T-helper 1 cell treated with Interleukin-12 subunit alpha and Interleukin-12 subunit beta and Interleukin-4 antibody, amounts not matched to agents 30 ng/mL and 1 ng/mL, for 36 hours (primary cell): ENCODE measurements at regions not wholly inside any gene's neighbourhood (a gene's known extent, or its start where the extent isn't known, plus 50 kb on each side); places are given as distances from the start of the nearest gene placed in this dataset.
"Not testable (repeated sequence)": the region's sequence is repeated elsewhere in the genome, so short reads cannot be mapped to it uniquely, and the experiment has no call there.

Source experiments
- intact Hi-C: fragments of 100-400 bp; cut with micrococcal nuclease; formaldehyde crosslinking; loops from one replicate; pipeline ENCODE4 v1.15.1; 2024

DNA sequence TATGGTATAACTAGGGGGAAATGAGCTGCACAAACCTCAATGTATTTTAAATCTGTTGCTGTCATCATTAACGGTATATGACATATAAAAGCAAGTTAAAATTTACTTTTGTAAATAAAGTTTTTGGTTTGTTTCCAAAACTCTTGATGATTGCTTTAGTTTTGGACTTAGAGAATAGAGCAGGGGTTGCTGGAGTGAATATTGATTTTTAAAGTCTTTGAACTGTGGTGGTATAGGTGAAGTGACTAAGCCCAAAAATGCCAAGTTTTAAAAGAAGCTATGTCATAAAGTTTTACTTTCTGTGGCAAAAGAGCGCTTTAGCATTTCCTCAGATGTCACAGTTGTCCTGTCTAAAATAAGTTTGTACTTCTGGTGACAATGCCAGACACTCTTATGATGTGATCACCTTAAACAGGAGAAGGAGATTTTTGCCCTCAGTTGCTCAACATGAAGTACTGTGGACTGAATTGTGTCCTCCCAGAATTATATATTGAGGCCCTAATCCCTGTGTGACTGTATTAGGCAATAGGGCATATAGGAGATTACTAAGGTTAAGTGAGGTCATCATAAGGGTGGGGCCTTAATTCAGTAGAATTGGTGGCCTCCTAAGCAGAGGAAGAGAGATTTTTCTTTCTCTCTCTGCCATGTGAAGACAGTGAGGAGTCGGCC lies 175.2 kb upstream of the PLGLB1 start:
- intact Hi-C loops, result not testable (repeated sequence)

DNA sequence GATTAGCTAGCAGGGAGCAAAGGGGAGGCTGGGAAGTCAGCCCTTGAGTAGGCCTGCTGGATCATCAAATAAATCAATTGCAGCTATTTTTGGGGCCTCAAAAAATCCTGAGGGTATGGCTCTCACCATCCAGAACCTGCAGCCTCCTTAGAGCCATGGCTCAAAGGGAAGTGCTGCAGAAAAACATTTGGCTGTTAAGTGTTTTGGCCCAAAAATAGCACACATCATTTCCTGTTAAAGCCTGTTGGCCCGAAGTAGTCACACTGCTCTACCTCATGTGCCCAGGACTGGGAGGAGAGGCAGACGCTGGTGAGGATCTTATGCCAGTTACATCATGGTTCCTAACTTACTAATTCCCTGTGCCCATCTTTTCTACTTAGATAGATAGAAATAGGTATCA lies 176.8 kb upstream of the PLGLB1 start:
- intact Hi-C loops, result not testable (repeated sequence)

DNA sequence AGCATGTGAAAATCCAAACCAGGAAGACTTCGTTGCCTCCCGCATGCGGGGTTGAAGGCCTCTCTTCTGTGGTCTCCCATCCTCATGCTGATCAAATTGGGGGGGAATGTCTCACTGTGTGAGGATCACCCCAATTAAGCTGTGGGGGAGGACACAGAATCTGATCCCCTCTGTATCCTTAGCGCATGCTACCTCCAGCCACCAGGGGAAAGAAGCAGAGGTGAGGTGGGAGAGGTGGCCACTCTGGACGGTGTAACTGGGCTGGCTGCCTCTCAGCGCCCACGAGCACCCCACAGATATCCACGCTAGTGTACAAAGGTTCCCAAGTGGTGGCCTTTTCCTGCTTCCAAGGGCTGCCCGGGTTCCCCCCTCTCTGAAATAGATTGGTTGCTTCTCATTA lies 177.6 kb upstream of the PLGLB1 start:
- intact Hi-C loops, result not testable (repeated sequence)

DNA sequence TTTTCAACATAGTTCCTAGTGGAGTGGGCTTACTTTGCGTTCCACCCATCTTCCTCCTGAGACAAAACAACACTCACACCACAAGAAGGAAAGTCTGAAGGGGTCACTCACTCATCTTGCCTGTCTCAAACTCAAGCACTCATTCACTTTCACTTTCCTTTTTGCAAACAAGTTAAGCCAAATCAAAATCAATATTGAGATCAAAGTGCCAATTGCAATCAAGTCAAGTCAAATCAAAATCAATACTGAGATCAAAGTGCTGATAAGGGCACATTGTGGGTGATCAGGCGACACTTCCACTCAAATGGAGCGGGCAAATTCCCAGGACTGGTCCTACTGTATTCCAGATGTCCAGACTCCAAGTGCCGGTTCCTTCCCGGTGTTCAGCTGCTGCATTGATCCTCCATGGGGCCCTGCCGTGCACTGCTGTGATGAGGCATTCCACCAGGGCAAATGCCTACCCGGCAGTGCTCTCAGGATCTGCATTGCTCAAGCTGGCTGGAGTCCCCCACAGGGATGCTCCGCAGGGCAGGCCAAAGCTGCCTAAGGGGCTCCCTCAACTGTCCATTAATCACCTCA lies 183.0 kb upstream of the PLGLB1 start:
- intact Hi-C loops, result not testable (repeated sequence)

DNA sequence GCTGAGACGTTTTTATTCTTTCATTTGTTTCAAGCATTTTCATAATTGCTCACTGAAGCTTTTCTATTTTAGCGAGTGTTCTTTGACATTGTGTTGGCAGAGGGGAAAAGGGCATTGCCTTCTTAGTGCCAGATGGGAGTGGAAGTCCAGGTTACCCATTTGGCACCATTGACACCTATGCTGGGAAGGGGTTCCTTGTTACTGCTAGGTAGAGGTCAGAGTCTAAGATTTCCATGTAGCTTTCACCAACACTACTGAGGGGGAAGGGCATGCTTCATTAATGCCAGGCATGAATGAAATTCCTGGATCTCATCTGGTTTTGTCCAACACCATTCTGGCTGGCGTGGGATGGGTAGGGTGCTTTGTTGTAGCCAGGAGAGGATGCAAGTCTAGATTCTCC lies 191.3 kb upstream of the PLGLB1 start:
- intact Hi-C loops, result loop anchor here (10.0 kb wide), 1 partner anchor 408 kb away; no protein-coding TSS in a partner anchor

DNA sequence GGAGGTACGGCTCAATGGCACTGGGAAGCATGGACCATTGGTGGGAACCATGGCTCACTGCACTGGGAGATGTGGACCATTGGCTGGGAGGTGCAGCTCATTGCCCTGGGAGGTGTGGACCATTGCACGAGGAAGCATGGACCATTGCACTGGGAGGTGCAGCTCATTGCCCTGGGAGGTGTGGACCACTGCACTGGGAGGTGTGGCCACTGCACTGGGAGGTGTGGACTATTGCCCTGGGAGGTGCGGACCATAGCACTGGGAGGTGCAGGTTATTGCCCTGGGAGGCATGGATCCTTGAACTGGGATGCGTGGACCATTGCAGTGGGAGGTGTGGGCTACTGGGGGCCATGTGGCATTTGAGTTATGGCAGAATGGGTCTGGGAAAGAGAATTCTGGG lies 195.4 kb upstream of the PLGLB1 start:
- intact Hi-C loops, result loop anchor here (10.0 kb wide), 1 partner anchor 412 kb away; no protein-coding TSS in a partner anchor

DNA sequence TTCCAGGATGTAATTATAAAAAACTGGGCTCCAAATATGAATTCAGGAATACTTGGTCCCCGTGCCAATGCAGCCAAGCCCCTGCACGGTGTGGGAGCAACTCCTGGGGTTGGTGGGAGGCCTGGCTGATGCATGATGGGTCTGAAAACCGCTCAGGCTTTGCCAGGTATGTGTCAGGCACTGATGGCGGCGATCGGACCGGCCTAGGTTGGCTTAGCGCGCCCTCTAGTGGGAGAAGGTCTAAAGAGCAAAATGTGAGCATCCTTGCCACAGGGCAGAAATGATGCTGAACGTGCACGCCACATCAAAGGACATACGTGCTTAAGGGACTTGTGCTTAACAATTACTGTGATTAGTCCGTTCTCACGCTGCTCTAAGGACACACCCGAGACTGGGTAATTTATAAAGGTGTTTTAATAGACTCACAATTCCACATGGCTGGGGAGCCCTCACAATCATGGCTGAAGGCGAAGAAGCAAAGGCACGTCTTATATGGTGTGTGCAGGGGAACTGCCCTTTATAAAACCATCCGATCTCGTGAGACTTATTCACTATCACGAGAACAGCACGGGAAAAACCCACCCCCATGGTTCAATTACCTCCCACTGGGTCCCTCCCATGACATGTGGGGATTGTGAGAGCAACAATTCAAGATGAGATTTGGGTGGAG lies 196.2 kb upstream of the PLGLB1 start:
- intact Hi-C loops, result loop anchor here (10.0 kb wide), 1 partner anchor 413 kb away; no protein-coding TSS in a partner anchor

DNA sequence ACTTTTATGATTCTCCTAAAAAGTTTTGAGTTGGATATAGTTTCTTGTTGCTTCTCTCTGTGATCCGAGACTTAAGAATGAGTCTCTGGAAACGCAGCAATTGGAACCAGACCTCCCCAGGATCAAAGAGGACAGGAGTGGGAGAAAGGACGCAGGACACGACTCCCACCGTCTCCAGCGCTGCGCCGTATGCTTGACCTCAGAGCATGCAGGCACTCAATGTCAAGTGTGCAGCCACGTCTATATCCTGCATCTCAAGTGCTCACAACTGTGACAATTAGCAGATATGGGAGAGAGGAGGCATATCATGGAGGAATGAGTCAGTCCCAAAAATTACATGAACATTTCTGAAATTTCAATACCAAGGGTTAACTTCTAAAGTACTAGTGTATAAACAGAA lies 199.0 kb upstream of the PLGLB1 start:
- intact Hi-C loops, result not testable (repeated sequence)

DNA sequence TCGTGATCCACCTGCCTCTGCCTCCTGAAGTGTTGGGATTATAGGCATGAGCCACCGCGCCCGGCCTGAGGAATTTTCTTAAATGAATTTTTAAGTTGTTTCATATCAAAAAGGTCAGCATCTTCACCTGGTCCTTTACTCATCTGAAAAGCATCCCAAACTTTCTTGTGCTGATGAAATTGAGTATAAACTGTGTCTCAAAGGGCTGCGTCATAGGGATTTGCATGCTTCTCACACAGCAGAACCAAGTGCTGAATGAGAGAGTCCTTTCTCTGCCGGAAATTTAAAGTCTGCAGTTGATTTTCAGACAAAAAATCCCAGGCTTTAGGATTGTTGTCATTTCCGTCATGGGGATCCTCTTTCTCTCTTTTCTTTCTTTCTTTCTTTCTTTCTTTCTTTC lies 200.5 kb upstream of the PLGLB1 start:
- intact Hi-C loops, result not testable (repeated sequence)

DNA sequence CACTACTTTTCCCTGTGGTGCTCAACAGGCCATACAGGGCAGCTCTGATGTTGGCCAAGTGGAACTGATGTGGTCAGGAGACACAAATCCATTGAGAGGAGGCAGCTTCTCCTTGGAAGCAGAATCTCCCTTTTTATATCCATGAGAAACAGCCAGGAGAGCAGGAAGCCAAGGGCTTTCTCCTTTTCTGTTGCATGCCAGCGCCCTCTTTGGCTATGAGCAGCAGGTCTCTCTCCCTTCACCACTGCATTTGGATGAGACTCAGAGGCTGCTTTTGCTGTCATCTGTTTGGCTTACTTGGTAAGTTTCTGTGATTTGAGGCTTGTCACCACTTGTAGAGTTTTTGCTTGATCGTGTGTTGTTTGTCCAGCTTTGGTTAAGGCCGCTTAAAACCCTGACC lies 202.2 kb upstream of the PLGLB1 start:
- intact Hi-C loops, result not testable (repeated sequence)

DNA sequence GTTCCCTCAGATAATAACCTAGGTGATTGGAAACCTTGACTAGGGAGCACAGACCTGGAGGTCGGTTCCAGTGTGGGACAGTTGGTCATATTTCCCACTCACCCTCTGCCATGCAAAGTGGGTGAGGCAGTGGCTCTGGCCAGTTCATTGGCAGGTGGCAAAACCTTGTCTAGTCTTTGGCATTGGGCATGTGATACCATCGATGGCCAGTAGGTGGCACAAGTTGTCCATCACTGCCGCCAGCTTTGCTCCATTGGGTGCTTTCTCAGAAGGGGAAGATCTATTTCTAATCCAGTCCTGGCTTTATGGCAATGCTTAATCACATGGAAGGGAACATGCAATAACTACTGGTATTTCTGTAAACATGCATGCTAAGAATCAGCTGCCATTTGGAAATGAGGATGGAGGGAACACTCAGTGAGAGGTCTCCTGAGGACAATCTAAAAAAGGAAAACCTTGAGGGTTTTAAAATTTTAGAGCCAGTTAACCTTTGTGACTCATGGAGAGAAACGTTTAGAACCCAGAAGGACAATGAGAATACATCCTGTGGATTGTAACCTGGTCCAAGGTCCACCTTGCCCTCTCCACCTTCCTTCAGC lies 207.5 kb upstream of the PLGLB1 start:
- intact Hi-C loops, result not testable (repeated sequence)

DNA sequence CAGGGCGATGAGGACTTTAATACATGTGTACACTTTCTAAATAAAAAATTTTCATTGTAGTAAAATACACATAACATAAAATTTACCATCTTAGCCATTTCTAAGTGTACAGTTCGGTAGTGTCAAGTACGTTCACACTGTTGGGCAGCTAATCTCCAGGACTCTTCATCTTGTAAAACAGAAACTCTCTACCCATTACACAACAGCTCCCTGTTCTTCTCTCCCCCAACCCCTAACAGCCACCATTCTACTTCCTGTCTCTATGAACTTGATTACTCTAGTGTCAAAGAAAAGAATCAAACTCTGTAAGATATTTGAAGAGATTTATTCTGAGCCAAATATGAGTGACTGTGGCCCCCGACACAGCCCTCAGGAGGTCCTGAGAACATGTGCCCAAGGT lies 208.3 kb upstream of the PLGLB1 start:
- intact Hi-C loops, result not testable (repeated sequence)

DNA sequence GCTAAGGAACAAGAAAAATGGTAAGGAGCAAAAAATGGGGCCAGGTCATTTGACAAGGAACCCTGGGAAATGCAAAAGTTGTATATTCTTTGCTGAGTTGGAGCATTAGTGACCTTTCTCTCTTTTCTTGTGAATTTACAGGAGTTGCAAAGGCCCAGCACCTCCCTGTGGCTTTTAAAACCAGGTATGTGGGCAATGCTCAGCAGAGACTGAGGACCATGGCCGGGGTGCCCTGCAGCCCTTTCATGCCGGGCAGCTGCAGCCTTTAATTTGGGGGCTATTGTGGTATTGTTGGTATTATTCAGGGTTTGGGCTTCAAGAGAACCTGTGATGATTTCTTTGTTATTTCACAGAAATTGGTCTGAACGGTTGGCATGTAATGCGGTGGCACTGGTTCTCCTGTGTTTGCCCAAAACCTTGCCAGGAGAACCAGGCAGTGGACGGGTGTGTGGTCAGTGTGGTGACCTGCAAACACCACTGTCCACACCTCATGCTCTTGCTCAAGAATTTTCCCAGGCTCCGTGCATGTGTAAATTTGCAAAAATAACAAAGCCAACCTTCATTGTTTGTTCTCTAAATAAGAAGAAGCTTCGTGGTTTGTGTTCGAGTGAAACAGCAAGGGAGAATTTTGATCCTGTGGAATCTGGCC lies 213.8 kb upstream of the PLGLB1 start:
- intact Hi-C loops, result not testable (repeated sequence)

DNA sequence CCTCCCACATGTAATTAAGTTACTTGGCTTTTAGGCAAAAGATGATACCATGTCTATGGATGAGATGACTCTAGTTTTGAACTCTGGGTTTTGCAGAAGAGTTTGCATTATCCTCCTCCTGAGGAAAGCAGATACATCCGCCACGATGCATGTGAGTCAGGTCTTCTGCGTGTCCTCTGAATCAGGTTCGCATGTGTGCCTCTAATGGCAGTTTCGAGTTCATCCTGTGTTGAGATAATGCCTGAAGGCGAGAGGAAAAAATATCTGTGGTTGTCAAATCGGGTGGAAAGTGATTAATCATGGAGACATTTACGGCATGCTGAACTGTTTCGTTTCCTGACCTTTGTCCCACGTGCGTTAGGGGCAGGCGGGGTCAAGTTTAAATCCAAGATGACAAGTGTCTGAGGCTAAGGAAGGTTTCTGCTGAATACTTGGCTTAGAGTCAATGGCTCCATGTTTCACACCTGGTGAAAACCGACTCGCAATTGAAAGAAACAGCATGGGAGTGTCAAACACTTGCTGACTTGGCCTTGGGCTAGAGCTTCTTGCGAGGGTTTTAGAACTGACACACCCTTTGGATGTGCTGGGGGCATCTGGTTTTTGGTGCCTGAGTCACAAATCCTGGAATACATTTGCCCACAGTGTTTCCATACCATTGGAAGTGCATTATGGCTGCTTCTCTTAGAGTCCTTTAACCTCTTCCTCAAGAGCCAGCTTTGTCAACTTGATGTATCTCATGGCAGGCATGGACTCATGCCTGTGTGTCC lies 216.1 kb upstream of the PLGLB1 start:
- intact Hi-C loops, result not testable (repeated sequence)

DNA sequence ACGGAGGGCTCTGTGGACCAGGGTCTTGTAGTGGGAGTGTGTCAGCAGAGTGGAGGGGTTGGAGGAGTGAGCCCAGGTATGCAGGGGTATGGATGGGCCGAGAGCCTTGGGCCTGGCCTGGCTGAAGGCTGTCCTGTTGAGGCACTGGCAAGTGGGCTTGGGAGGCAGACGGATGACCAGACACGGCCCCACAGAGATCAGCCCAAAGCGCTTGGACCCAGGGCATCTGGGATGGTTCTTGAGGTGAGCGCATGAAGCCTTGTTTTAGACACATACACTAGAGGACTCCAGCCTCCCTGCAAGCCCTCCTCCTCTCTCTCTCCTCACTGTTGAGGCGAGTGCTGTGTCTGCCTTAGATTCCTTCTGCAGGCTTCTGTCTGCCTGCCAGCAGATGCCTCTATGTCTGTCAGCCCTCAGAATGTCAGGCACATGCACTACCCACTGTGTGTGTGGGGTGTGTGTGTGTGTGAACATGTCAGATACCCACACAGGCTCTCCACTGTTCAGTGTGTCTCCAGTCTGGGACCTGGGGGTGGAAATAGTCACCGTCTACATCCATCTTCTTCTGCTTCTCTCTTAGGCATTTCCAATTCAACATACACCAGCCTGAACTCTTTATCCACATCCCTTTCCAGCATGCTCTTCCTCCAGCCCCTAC lies 218.0 kb upstream of the PLGLB1 start:
- intact Hi-C loops, result not testable (repeated sequence)

DNA sequence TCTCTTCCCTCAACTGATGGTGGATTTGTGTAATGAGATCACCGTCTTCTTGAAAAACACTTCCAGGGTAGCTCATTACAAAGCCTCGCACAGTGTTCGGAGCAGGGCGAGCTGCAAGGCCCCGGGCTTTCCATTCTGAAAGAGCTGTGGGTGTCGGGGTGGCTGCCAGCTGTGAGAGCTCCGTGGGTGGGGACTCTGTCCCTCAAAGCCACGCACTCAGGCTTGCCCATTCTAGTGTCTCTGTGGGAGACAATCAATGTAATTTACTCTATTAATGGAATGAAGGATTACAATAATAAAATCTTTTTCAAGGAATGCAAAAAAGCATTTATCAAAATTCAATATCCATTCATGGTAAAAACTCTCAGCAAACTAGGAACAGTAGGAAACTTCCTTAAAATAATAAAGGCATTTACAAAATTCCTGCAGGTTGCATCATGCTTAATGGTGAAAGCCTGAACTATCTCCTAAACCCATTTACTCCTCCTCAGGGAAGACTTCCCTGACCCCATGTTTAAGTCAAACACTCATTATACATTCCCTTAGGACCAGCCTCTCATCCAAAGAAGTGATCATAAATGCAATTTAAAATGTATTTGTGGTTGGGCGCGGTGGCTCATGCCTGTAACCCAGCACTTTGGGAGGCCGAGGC lies 224.5 kb upstream of the PLGLB1 start:
- intact Hi-C loops, result not testable (repeated sequence)

DNA sequence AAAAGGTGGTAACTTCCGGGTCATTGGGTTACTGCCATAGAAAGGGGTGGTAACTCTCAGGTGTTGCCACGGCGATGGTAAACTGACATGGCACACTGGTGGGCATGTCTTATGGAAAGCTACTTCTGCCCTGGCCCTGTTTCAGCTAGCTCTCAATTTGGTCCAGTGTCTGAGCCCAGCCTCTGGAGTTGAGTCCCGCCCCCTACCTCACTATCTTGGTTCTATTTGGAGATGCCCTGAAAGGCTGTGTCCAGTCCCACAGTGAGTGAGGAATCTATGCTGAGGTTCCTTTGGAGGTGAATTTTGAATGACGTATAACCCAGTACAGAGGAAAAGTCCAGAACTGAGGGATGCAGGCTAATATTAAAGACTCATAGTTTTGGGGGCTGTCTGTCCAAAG lies 230.4 kb upstream of the PLGLB1 start:
- intact Hi-C loops, result not testable (repeated sequence)

DNA sequence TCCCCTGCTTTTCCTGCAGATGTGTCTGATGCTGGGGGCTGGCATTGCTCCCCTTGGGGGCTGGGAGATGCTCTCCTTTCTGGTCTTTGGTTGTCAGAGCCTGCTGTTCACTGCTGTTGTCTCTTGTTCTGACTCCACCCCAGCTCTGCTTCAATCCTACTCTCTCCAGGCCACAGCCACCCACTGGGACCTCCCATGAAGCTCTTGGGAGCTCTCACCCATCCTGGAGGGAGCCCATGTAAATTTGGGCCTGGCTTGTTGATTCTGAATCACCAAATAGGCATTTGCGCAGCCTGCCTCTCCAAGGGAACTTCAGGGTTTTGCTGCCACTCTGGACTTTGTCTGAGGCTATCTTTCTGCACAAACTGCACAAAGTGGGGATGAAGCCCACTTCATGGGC lies 232.9 kb upstream of the PLGLB1 start:
- intact Hi-C loops, result not testable (repeated sequence)

DNA sequence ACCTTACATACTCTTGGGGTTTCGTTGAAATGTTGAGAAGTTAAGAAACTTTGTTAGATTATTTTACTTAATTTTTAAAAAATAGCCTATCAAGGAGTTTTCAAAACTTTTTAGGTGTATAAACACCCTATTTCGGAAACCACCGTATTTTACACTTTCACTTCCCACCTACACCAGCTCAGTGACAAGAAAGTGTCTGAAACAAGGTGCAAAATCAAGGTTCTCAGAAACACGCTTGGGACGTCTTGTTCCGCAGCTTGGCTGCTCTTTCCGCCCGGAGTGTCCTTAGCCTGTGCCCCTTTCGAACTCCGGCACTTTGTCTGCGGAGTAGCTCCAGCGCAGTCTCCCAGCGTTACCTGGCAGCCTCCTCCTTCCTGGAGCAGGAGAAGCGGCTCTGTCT lies 233.8 kb upstream of the PLGLB1 start:
- intact Hi-C loops, result not testable (repeated sequence)

DNA sequence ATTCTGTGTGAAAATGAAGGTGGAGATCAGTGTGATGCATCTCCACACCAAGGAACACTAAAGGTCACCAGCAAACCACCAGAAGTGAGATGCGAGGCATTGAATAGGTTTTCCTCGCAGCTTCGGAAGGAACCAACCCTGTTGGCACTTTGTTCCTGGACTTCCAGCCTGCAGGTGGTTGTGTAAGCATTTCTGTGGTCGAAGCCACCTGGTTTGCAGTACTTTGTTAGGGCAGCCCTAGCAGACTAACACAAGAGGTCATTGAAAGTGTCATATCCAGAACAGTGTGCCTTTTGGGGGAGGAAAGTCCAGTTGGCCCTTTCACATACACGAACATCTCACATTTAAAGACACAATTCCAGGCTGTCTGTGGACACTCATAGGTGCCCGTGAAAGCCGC lies 237.2 kb upstream of the PLGLB1 start:
- intact Hi-C loops, result not testable (repeated sequence)
